ENCODE measurements at regions not wholly inside any gene's neighbourhood (a gene's known extent, or its start where the extent isn't known, plus 50 kb on each side); places are given as distances from the start of the nearest gene placed in this dataset.
A peak's percentile ranks its signal among the peaks of the same experiment; 100 is the strongest.

GRCh38 chr14:83799233-83799632, 1730.7 kb upstream of the FLRT2 start:
- H2AK5ac ChIP-seq (ENCODE audit: low read length), result no peak overlapping the region
- no peak overlapping the region for H3K4ac ChIP-seq (ENCODE audit: low read depth, low read length)
- no peaks in the 10 kb centered on the region for H3K79me1 ChIP-seq (ENCODE audit: low read length)

GRCh38 chr14:83814896-83815295, 1715.0 kb upstream of the FLRT2 start:
- Histone ChIP-seq H3K9me3 (ENCODE audit: insufficient read depth, low read depth, low read length) (no peaks in the 10 kb centered on the region), H3K27ac (ENCODE audit: low read depth, low read length) (no peak overlapping the region), H2BK5ac (ENCODE audit: low read depth, low read length, poor library complexity) (no peak overlapping the region), H3K4ac (ENCODE audit: low read depth, low read length) (no peak overlapping the region), H4K12ac (ENCODE audit: low read depth, low read length) (no peak overlapping the region), H3K36me3 (ENCODE audit: control insufficient read depth in 1 of 2, insufficient read depth in 2 of 2, low read length in 2 of 2) (no peaks in the 10 kb centered on the region), H4K8ac (ENCODE audit: low read depth, low read length) (no peak overlapping the region), H2BK12ac (ENCODE audit: low read length) (no peak overlapping the region), H3K4me3 (ENCODE audit: low read depth, low read length) (no peak overlapping the region), H3K27me3 (ENCODE audit: insufficient read depth, low read length) (no peaks in the 10 kb centered on the region), H3K79me1 (ENCODE audit: low read length) (peaks cover 2% of the 10 kb centered on the region), H4K91ac (ENCODE audit: low read depth, low read length) (no peak overlapping the region), H3K18ac (ENCODE audit: low read length) (no peak overlapping the region), H3K79me2 (ENCODE audit: control insufficient read depth, insufficient read depth, low read length, poor library complexity) (no peaks in the 10 kb centered on the region), H2AFZ (ENCODE audit: insufficient read depth, low read length, poor library complexity) (no peak overlapping the region), H3K14ac (ENCODE audit: low read length) (no peak overlapping the region), H2BK120ac (ENCODE audit: insufficient read depth, low read length, poor library complexity) (no peak overlapping the region), H3K23ac (ENCODE audit: low read length) (no peak overlapping the region), H2AK5ac (ENCODE audit: low read length) (no peak overlapping the region), H3K4me2 (ENCODE audit: low read length) (no peak overlapping the region), H3K4me1 (ENCODE audit: control insufficient read depth in 1 of 2, insufficient read depth in 2 of 2, low read length in 2 of 2) (no peaks in the 10 kb centered on the region), H3K9ac (ENCODE audit: low read length) (no peak overlapping the region)
- no CpG with 5 or more reads among the region's 1 CpG for WGBS (ENCODE audit: extremely low coverage, insufficient coverage, insufficient read length)
- no peak for DNase-seq

More at GRCh38 chr14:83799233-83799632, 1730.7 kb upstream of the FLRT2 start:
- no peak overlapping the region for H3K14ac ChIP-seq (ENCODE audit: low read length)
- no peaks in the 10 kb centered on the region for H3K9me3 ChIP-seq (ENCODE audit: insufficient read depth, low read depth, low read length)
- H2BK120ac ChIP-seq (ENCODE audit: insufficient read depth, low read length, poor library complexity), result no peak overlapping the region
- H4K91ac ChIP-seq (ENCODE audit: low read depth, low read length), result no peak overlapping the region
- H2AFZ ChIP-seq (ENCODE audit: insufficient read depth, low read length, poor library complexity), result no peak overlapping the region
- H3K79me2 ChIP-seq (ENCODE audit: control insufficient read depth, insufficient read depth, low read length, poor library complexity), result no peaks in the 10 kb centered on the region
- no peak overlapping the region for H4K12ac ChIP-seq (ENCODE audit: low read depth, low read length)
- no peaks in the 10 kb centered on the region for H3K27me3 ChIP-seq (ENCODE audit: insufficient read depth, low read length)
- H2BK5ac ChIP-seq (ENCODE audit: low read depth, low read length, poor library complexity), result no peak overlapping the region
- no peaks in the 10 kb centered on the region for H3K4me1 ChIP-seq (ENCODE audit: control insufficient read depth in 1 of 2, insufficient read depth in 2 of 2, low read length in 2 of 2)
- DNase-seq, result no peak
- H3K4me2 ChIP-seq (ENCODE audit: low read length), result no peak overlapping the region
- no peak overlapping the region for H4K8ac ChIP-seq (ENCODE audit: low read depth, low read length)
- no peak overlapping the region for H3K23ac ChIP-seq (ENCODE audit: low read length)
- H3K9ac ChIP-seq (ENCODE audit: low read length), result no peak overlapping the region
- H3K27ac ChIP-seq (ENCODE audit: low read depth, low read length), result no peak overlapping the region
- no peak overlapping the region for H2BK12ac ChIP-seq (ENCODE audit: low read length)
- no peak overlapping the region for H3K4me3 ChIP-seq (ENCODE audit: low read depth, low read length)
- no peaks in the 10 kb centered on the region for H3K36me3 ChIP-seq (ENCODE audit: control insufficient read depth in 1 of 2, insufficient read depth in 2 of 2, low read length in 2 of 2)
- no peak overlapping the region for H3K18ac ChIP-seq (ENCODE audit: low read length)

GRCh38 chr14:83816761-83817160, 1713.2 kb upstream of the FLRT2 start:
- WGBS (ENCODE audit: extremely low coverage, insufficient coverage, insufficient read length), result no CpG with 5 or more reads among the region's 6 CpGs
- no peak overlapping the region for H3K4me3 ChIP-seq (ENCODE audit: low read depth, low read length)
- H3K9ac ChIP-seq (ENCODE audit: low read length), result no peak overlapping the region

GRCh38 chr14:83825843-83826242, 1704.1 kb upstream of the FLRT2 start:
- H3K27ac ChIP-seq (ENCODE audit: low read depth, low read length), result no peak overlapping the region
- H3K23ac ChIP-seq (ENCODE audit: low read length), result no peak overlapping the region
- H3K9me3 ChIP-seq (ENCODE audit: insufficient read depth, low read depth, low read length), result no peaks in the 10 kb centered on the region
- DNase-seq, result no peak
- H3K4ac ChIP-seq (ENCODE audit: low read depth, low read length), result no peak overlapping the region
- no peak overlapping the region for H3K18ac ChIP-seq (ENCODE audit: low read length)
- no peak overlapping the region for H4K12ac ChIP-seq (ENCODE audit: low read depth, low read length)
- no peak overlapping the region for H2BK120ac ChIP-seq (ENCODE audit: insufficient read depth, low read length, poor library complexity)
- H2BK5ac ChIP-seq (ENCODE audit: low read depth, low read length, poor library complexity), result no peak overlapping the region
- H2AFZ ChIP-seq (ENCODE audit: insufficient read depth, low read length, poor library complexity), result no peak overlapping the region
- H3K79me2 ChIP-seq (ENCODE audit: control insufficient read depth, insufficient read depth, low read length, poor library complexity), result no peaks in the 10 kb centered on the region
- no peak overlapping the region for H4K8ac ChIP-seq (ENCODE audit: low read depth, low read length)
- no peaks in the 10 kb centered on the region for H3K79me1 ChIP-seq (ENCODE audit: low read length)
- no peak overlapping the region for H4K91ac ChIP-seq (ENCODE audit: low read depth, low read length)
- no peak overlapping the region for H2AK5ac ChIP-seq (ENCODE audit: low read length)
- H3K36me3 ChIP-seq (ENCODE audit: control insufficient read depth in 1 of 2, insufficient read depth in 2 of 2, low read length in 2 of 2), result no peaks in the 10 kb centered on the region
- H3K27me3 ChIP-seq (ENCODE audit: insufficient read depth, low read length), result no peaks in the 10 kb centered on the region
- no peak overlapping the region for H2BK12ac ChIP-seq (ENCODE audit: low read length)
- H3K14ac ChIP-seq (ENCODE audit: low read length), result no peak overlapping the region
- H3K4me2 ChIP-seq (ENCODE audit: low read length), result no peak overlapping the region
- H3K4me3 ChIP-seq (ENCODE audit: low read depth, low read length), result no peak overlapping the region
- no CpG with 5 or more reads among the region's 3 CpGs for WGBS (ENCODE audit: extremely low coverage, insufficient coverage, insufficient read length)
- H3K4me1 ChIP-seq (ENCODE audit: control insufficient read depth in 1 of 2, insufficient read depth in 2 of 2, low read length in 2 of 2), result no peaks in the 10 kb centered on the region
- H3K9ac ChIP-seq (ENCODE audit: low read length), result no peak overlapping the region

More at GRCh38 chr14:83816761-83817160, 1713.2 kb upstream of the FLRT2 start:
- Histone ChIP-seq H2BK5ac (ENCODE audit: low read depth, low read length, poor library complexity) (no peak overlapping the region), H2AFZ (ENCODE audit: insufficient read depth, low read length, poor library complexity) (no peak overlapping the region), H3K79me2 (ENCODE audit: control insufficient read depth, insufficient read depth, low read length, poor library complexity) (no peaks in the 10 kb centered on the region), H3K4me2 (ENCODE audit: low read length) (no peak overlapping the region), H4K91ac (ENCODE audit: low read depth, low read length) (no peak overlapping the region), H3K23ac (ENCODE audit: low read length) (no peak overlapping the region), H3K18ac (ENCODE audit: low read length) (no peak overlapping the region), H3K36me3 (ENCODE audit: control insufficient read depth in 1 of 2, insufficient read depth in 2 of 2, low read length in 2 of 2) (no peaks in the 10 kb centered on the region), H3K79me1 (ENCODE audit: low read length) (peaks cover 2% of the 10 kb centered on the region), H3K27ac (ENCODE audit: low read depth, low read length) (no peak overlapping the region), H2BK120ac (ENCODE audit: insufficient read depth, low read length, poor library complexity) (no peak overlapping the region), H2BK12ac (ENCODE audit: low read length) (no peak overlapping the region), H4K8ac (ENCODE audit: low read depth, low read length) (no peak overlapping the region), H3K4ac (ENCODE audit: low read depth, low read length) (no peak overlapping the region), H3K14ac (ENCODE audit: low read length) (no peak overlapping the region), H3K27me3 (ENCODE audit: insufficient read depth, low read length) (no peaks in the 10 kb centered on the region), H3K4me1 (ENCODE audit: control insufficient read depth in 1 of 2, insufficient read depth in 2 of 2, low read length in 2 of 2) (no peaks in the 10 kb centered on the region), H2AK5ac (ENCODE audit: low read length) (no peak overlapping the region), H3K9me3 (ENCODE audit: insufficient read depth, low read depth, low read length) (no peaks in the 10 kb centered on the region), H4K12ac (ENCODE audit: low read depth, low read length) (no peak overlapping the region)
- DNase-seq, result peak; percentile 20 to 75
